ENCODE measurements at regions not wholly inside any gene's neighbourhood (a gene's known extent, or its start where the extent isn't known, plus 50 kb on each side); places are given as distances from the start of the nearest gene placed in this dataset.

- TF ChIP-seq CTCF (conservative IDR thresholded peaks at IDR 0.05 in 1 of 2, IDR thresholded peaks at IDR 0.05 in 1 of 2; ENCODE audit: low read depth in 1 of 2, low read length in 2 of 2) (no peak), EZH2 (IDR thresholded peaks at IDR 0.05; ENCODE audit: low read length, missing control alignments) (no peak)
- Histone ChIP-seq H4K20me1 (ENCODE audit: control insufficient read depth, extremely low read depth, insufficient read depth, low read length) (no peaks in the 10 kb centered on the region), H3K4me1 (ENCODE audit: control insufficient read depth, extremely low read depth, insufficient read depth, low read length) (no peaks in the 10 kb centered on the region), H3K27ac (ENCODE audit: insufficient read depth, low read length) (no peak overlapping the region), H3K4me2 (ENCODE audit: extremely low read depth, insufficient read depth, low read length) (no peak overlapping the region), H3K79me2 (ENCODE audit: control insufficient read depth, insufficient read depth, low read length) (no peaks in the 10 kb centered on the region), H3K9me3 (ENCODE audit: control insufficient read depth, insufficient read depth, low read depth, low read length) (no peaks in the 10 kb centered on the region), H3K27me3 (ENCODE audit: control insufficient read depth, insufficient read depth, low read length) (no peaks in the 10 kb centered on the region), H3K4me3 (replicated peaks in 1 of 4; ENCODE audit: control extremely low read depth in 1 of 4, insufficient read depth in 1 of 4, low read depth in 3 of 4, low read length in 4 of 4) (no peak overlapping the region), H2AFZ (ENCODE audit: low read length) (no peak overlapping the region), H3K9ac (ENCODE audit: insufficient read depth, low read length) (no peak overlapping the region), H3K36me3 (ENCODE audit: control insufficient read depth, insufficient read depth, low read length) (no peaks in the 10 kb centered on the region)
- no peak for DNase-seq (ENCODE audit: low read depth in 2 of 2)
These were observed 317.7 kb upstream of the C16orf82 start for GRCh38 chr16:26749072-26749471.

- Histone ChIP-seq H3K27ac (ENCODE audit: insufficient read depth, low read length) (no peak overlapping the region), H3K4me2 (ENCODE audit: extremely low read depth, insufficient read depth, low read length) (no peak overlapping the region)
These were observed 314.6 kb upstream of the C16orf82 start for GRCh38 chr16:26752166-26752565.

GRCh38 chr16:26756633-26757032 is 310.1 kb upstream of the C16orf82 start:
- Histone ChIP-seq H2AFZ (ENCODE audit: low read length) (no peak overlapping the region), H3K27ac (ENCODE audit: insufficient read depth, low read length) (no peak overlapping the region), H4K20me1 (ENCODE audit: control insufficient read depth, extremely low read depth, insufficient read depth, low read length) (no peaks in the 10 kb centered on the region), H3K4me1 (ENCODE audit: control insufficient read depth, extremely low read depth, insufficient read depth, low read length) (no peaks in the 10 kb centered on the region), H3K27me3 (ENCODE audit: control insufficient read depth, insufficient read depth, low read length) (no peaks in the 10 kb centered on the region), H3K79me2 (ENCODE audit: control insufficient read depth, insufficient read depth, low read length) (no peaks in the 10 kb centered on the region), H3K4me2 (ENCODE audit: extremely low read depth, insufficient read depth, low read length) (no peak overlapping the region), H3K9ac (ENCODE audit: insufficient read depth, low read length) (no peak overlapping the region), H3K36me3 (ENCODE audit: control insufficient read depth, insufficient read depth, low read length) (no peaks in the 10 kb centered on the region), H3K9me3 (ENCODE audit: control insufficient read depth, insufficient read depth, low read depth, low read length) (no peaks in the 10 kb centered on the region), H3K4me3 (replicated peaks in 1 of 4; ENCODE audit: control extremely low read depth in 1 of 4, insufficient read depth in 1 of 4, low read depth in 3 of 4, low read length in 4 of 4) (no peak overlapping the region)
- TF ChIP-seq EZH2 (IDR thresholded peaks at IDR 0.05; ENCODE audit: low read length, missing control alignments) (no peak), CTCF (conservative IDR thresholded peaks at IDR 0.05 in 1 of 2, IDR thresholded peaks at IDR 0.05 in 1 of 2; ENCODE audit: low read depth in 1 of 2, low read length in 2 of 2) (no peak)
- DNase-seq (ENCODE audit: low read depth in 2 of 2): no peak

More at GRCh38 chr16:26752166-26752565, 314.6 kb upstream of the C16orf82 start:
- H4K20me1 ChIP-seq (ENCODE audit: control insufficient read depth, extremely low read depth, insufficient read depth, low read length): no peaks in the 10 kb centered on the region
- no peak for DNase-seq (ENCODE audit: low read depth in 2 of 2)
- H3K79me2 ChIP-seq (ENCODE audit: control insufficient read depth, insufficient read depth, low read length): no peaks in the 10 kb centered on the region
- H3K4me1 ChIP-seq (ENCODE audit: control insufficient read depth, extremely low read depth, insufficient read depth, low read length): no peaks in the 10 kb centered on the region
- TF ChIP-seq EZH2 (IDR thresholded peaks at IDR 0.05; ENCODE audit: low read length, missing control alignments) (no peak), CTCF (conservative IDR thresholded peaks at IDR 0.05 in 1 of 2, IDR thresholded peaks at IDR 0.05 in 1 of 2; ENCODE audit: low read depth in 1 of 2, low read length in 2 of 2) (no peak)
- no peak overlapping the region for H3K9ac ChIP-seq (ENCODE audit: insufficient read depth, low read length)
- no peaks in the 10 kb centered on the region for H3K36me3 ChIP-seq (ENCODE audit: control insufficient read depth, insufficient read depth, low read length)
- no peaks in the 10 kb centered on the region for H3K9me3 ChIP-seq (ENCODE audit: control insufficient read depth, insufficient read depth, low read depth, low read length)
- no peaks in the 10 kb centered on the region for H3K27me3 ChIP-seq (ENCODE audit: control insufficient read depth, insufficient read depth, low read length)
- H3K4me3 ChIP-seq (replicated peaks in 1 of 4; ENCODE audit: control extremely low read depth in 1 of 4, insufficient read depth in 1 of 4, low read depth in 3 of 4, low read length in 4 of 4): no peak overlapping the region
- H2AFZ ChIP-seq (ENCODE audit: low read length): no peak overlapping the region

Measured in fibroblast of lung (primary cell).